Chondrocyte (in vitro differentiated cells): ENCODE measurements at regions not wholly inside any gene's neighbourhood (a gene's known extent, or its start where the extent isn't known, plus 50 kb on each side); places are given as distances from the start of the nearest gene placed in this dataset.
A peak's percentile ranks its signal among the peaks of the same experiment; 100 is the strongest.

Experiments used
- DNase-seq: peaks from one replicate; pipeline ENCODE4 v3.0.0; 2021; ENCODE audit warnings: mixed read lengths, low spot score
- H3K27ac Mint-ChIP-seq: one replicate; pipeline ENCODE4 v1.8.0; 2021; ENCODE audit warnings: mild to moderate bottlenecking, moderate library complexity, mixed read lengths; ENCODE audit not compliant: unreplicated experiment
- H3K27me3 Mint-ChIP-seq: 2 replicates; pipeline ENCODE4 v1.8.0; 2021; ENCODE audit warnings: low read depth, mixed read lengths
- H3K36me3 Mint-ChIP-seq: 2 replicates; pipeline ENCODE4 v1.8.0; 2021; ENCODE audit warnings: low read depth, mixed read lengths
- H3K4me1 Mint-ChIP-seq: 2 replicates; pipeline ENCODE4 v1.8.0; 2021; ENCODE audit warnings: low read depth, mild to moderate bottlenecking, mixed read lengths
- H3K4me3 Mint-ChIP-seq: one replicate; pipeline ENCODE4 v1.8.0; 2021; ENCODE audit warnings: mild to moderate bottlenecking, moderate library complexity, mixed read lengths; ENCODE audit not compliant: unreplicated experiment
- H3K9me3 Mint-ChIP-seq: 2 replicates; pipeline ENCODE4 v1.8.0; 2021; ENCODE audit warnings: low read depth, mixed read lengths
- CTCF ChIP-seq: fragments of 200-600 bp; sonication (generic); IDR thresholded peaks from 2 replicates; pipeline ENCODE4 v1.5.0; 2021; ENCODE audit warnings: antibody characterized with exemption, mild to moderate bottlenecking, moderate library complexity

DNA sequence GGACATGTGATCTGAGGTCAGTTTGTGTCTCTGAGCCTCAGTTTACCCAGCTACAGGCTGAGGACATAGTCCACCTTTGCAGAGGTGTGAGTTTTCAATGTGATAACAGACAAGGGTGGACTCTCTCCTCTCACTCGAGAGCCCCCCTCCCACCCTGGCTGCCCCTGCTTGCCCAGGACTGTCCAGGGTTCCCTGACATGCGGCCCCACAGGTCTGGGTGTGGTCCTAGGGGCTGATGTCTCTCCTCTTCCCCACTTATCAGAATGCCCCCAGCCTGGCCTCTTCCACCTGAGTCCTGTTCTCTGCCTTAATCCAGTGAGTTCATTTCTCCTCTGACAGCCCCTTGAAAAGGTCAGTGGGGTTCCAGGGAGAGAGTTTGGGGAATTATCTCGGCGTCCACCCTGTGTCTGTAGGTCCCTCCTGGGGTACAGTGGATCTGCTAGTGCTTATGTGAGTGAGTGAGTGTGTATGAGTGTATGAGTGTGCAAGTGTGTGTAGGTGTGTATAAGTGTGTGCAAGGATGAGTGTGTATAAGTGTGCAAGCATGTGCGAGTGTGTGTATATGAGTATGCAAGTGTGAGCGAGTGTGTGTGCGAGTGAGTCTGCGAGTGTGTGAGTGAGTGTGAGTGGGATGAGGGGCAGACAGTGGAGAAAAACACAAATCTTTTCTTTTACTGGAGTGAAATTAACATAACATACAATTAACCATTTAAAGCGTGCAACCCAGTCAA lies 175.0 kb downstream of the IRF8 start:
- H3K4me1 Mint-ChIP-seq: no peaks in the 10 kb centered on the region
- no peaks in the 10 kb centered on the region for H3K36me3 Mint-ChIP-seq
- H3K27me3 Mint-ChIP-seq: peaks cover 69% of the 10 kb centered on the region
- no peak overlapping the region for H3K27ac Mint-ChIP-seq
- peak; percentile 51 for DNase-seq
- no peak overlapping the region for H3K4me3 Mint-ChIP-seq
- no peak for TF ChIP-seq CTCF
- no peaks in the 10 kb centered on the region for H3K9me3 Mint-ChIP-seq

DNA sequence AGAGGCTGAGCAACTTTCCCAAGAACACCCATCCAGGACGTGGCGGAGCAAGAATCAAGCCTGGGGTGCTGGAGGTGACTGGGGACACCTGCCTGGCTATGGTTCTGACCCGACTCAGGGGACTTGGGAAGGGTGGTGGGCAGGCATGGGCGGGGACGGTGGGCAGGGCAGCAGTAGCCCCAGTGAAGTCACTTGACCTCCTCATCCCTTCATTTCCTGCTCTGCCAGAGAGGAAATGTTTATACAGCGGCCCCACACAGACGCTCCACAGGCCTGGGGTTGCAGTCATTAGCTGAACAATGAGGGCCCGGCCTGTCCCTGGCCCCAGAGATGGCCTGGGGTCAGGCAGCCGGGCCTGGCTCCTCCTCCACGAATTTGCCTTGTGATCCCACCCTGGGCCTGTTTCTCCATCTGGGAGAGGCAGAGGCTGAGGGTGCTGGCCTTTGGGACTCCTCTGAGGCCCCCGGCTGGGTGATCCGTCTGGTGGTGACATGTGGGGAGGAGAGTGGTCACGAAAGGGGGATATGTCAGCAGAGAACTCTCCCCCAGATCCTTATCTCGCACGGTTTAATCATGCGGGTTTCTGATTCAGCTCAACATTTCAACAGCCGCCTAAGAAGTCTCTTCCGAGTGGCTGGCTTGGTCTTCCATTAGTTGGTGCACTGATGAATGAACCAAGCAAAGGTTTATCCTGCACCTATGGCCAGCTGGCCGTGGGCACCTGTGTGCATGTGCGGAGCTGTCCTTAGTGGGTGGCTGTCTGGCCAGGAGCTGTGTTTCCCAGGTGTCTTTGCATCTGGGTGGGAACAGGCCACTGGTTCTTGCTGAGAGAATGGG lies 175.9 kb downstream of the IRF8 start:
- no peaks in the 10 kb centered on the region for H3K4me1 Mint-ChIP-seq
- no peak overlapping the region for H3K27ac Mint-ChIP-seq
- no peak overlapping the region for H3K4me3 Mint-ChIP-seq
- peak; percentile 63 for DNase-seq
- peaks cover 71% of the 10 kb centered on the region for H3K27me3 Mint-ChIP-seq
- H3K9me3 Mint-ChIP-seq: no peaks in the 10 kb centered on the region
- no peak for TF ChIP-seq CTCF
- no peaks in the 10 kb centered on the region for H3K36me3 Mint-ChIP-seq

DNA sequence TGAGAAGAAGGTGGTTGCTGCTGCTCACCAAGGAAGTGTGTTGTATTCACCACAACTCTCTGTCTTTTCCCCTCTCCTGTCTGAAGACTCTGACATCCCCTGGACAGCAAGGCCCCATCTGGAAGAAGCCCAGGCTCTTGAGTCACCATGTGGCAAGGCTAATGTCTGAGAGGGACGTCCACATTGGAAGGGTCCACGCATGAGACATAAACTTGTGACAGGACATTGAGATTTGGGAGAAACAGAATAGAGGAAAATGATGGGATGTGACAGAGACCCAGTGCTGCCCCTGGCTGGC lies 176.5 kb downstream of the IRF8 start:
- H3K36me3 Mint-ChIP-seq: no peaks in the 10 kb centered on the region
- H3K9me3 Mint-ChIP-seq: no peaks in the 10 kb centered on the region
- no peak overlapping the region for H3K27ac Mint-ChIP-seq
- peaks cover 71% of the 10 kb centered on the region for H3K27me3 Mint-ChIP-seq
- no peak overlapping the region for H3K4me3 Mint-ChIP-seq
- peak; percentile 28 for DNase-seq
- H3K4me1 Mint-ChIP-seq: no peaks in the 10 kb centered on the region
- TF ChIP-seq CTCF: no peak

GRCh38 chr16:86075839-86076440 lies 177.0 kb downstream of the IRF8 start:
- DNase-seq: peak; percentile 47
- Mint-ChIP-seq H3K27ac (no peak overlapping the region), H3K27me3 (peaks cover 66% of the 10 kb centered on the region), H3K4me1 (no peaks in the 10 kb centered on the region), H3K4me3 (no peak overlapping the region), H3K36me3 (no peaks in the 10 kb centered on the region), H3K9me3 (no peaks in the 10 kb centered on the region)
- no peak for TF ChIP-seq CTCF

DNA sequence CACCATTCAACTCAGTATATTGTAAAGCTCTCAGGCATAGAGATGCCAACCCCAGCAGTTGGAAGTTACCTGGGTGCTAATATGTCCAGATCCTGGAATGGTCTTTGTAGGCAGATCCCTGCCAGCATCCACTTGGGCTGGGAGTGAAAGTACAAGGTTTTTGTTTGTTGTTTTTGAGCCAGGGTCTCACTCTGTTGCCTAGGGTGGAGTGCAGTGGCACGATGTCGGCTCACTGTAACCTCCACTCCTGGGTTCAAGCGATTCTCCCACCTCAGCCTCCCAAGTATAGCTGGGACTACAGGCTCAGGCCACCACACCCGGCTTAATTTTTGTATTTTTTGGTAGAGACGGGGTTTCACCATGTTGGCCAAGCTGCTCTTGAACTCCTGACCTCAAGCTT lies 177.6 kb downstream of the IRF8 start:
- Mint-ChIP-seq H3K27ac (no peak overlapping the region), H3K9me3 (no peaks in the 10 kb centered on the region), H3K4me3 (no peak overlapping the region), H3K27me3 (peaks cover 62% of the 10 kb centered on the region), H3K4me1 (no peaks in the 10 kb centered on the region), H3K36me3 (no peaks in the 10 kb centered on the region)
- peak; percentile 36 for DNase-seq
- no peak for TF ChIP-seq CTCF
